HEK293 (cell line): ENCODE measurements at regions not wholly inside any gene's neighbourhood (a gene's known extent, or its start where the extent isn't known, plus 50 kb on each side); places are given as distances from the start of the nearest gene placed in this dataset.

Source experiments
- CTCF ChIA-PET: fragments of 350-600 bp; formaldehyde crosslinking; extraction: SDS; loops from one replicate; lab custom pipeline; 2021; ENCODE audit warnings: antibody characterized with exemption; lab: Yijun Ruan, JAX
- POLR2A ChIA-PET: fragments of 300-600 bp; formaldehyde crosslinking; extraction: SDS; loops from one replicate; lab custom pipeline; 2020; ENCODE audit warnings: antibody characterized with exemption, inconsistent platforms; lab: Yijun Ruan, JAX
- H3K27ac ChIP-seq: fragments of 200-500 bp; sonication (Bioruptor generic); 2 replicates; pipeline ENCODE4 v1.5.1; 2014; ENCODE audit warnings: low read depth, low read length, control low read depth, inconsistent platforms; ENCODE audit errors: extremely low read depth
- H3K36me3 ChIP-seq, 2 experiments: fragments of 200-500 bp in 1 of 2; sonication (Bioruptor generic) in 1 of 2; 1 replicate in 1 of 2; 2 replicates in 1 of 2; pipeline ENCODE4 v1.5.1; 2014 to 2017; ENCODE audit warnings: inconsistent platforms in 2 of 2, low read length in 2 of 2; ENCODE audit not compliant: control insufficient read depth in 2 of 2, insufficient read depth in 1 of 2
- H3K4me1 ChIP-seq: fragments of 200-500 bp; sonication (Bioruptor generic); 2 replicates; pipeline ENCODE4 v1.5.1; 2014; ENCODE audit warnings: mild to moderate bottlenecking, low read length, inconsistent platforms; ENCODE audit not compliant: control insufficient read depth, insufficient read depth
- H3K4me3 ChIP-seq: 2 replicates; pipeline ENCODE4 v1.5.1; 2011; ENCODE audit warnings: low read depth, mild to moderate bottlenecking, control low read depth, low read length, moderate library complexity
- H3K9me3 ChIP-seq: fragments of 200-500 bp; sonication (Bioruptor generic); 2 replicates; pipeline ENCODE4 v1.5.1; 2014; ENCODE audit warnings: low read depth, low read length, inconsistent platforms; ENCODE audit not compliant: control insufficient read depth, insufficient read depth
- ATF2 ChIP-seq: fragments of 450-650 bp; formaldehyde crosslinking; IDR thresholded peaks from 2 replicates; pipeline ENCODE4 v1.5.1; 2016; ENCODE audit warnings: missing biosample characterization, missing genetic modification characterization, low read depth
- SETDB1 ChIP-seq: IDR thresholded peaks from one replicate; pipeline ENCODE4 v1.6.1; 2017; ENCODE audit warnings: mild to moderate bottlenecking, low read length, moderate library complexity, mixed read lengths; ENCODE audit not compliant: insufficient read length
- ZNF121 ChIP-seq: fragments of 450-650 bp; formaldehyde crosslinking; IDR thresholded peaks from 2 replicates; pipeline ENCODE4 v1.5.1; 2016; ENCODE audit warnings: missing biosample characterization, missing genetic modification characterization
- ZNF146 ChIP-seq: fragments of 450-650 bp; formaldehyde crosslinking; IDR thresholded peaks from 2 replicates; pipeline ENCODE4 v1.5.1; 2016; ENCODE audit warnings: missing biosample characterization, missing genetic modification characterization
- ZNF2 ChIP-seq: fragments of 450-650 bp; formaldehyde crosslinking; IDR thresholded peaks from 2 replicates; pipeline ENCODE4 v1.5.1; 2016; ENCODE audit warnings: missing biosample characterization, missing genetic modification characterization
- ZNF391 ChIP-seq: fragments of 450-650 bp; formaldehyde crosslinking; IDR thresholded peaks from 2 replicates; pipeline ENCODE4 v1.5.1; 2016; ENCODE audit warnings: low read depth, missing biosample characterization, missing genetic modification characterization, borderline replicate concordance
- ZNF404 ChIP-seq: fragments of 450-650 bp; formaldehyde crosslinking; IDR thresholded peaks from 2 replicates; pipeline ENCODE4 v1.5.1; 2017; ENCODE audit warnings: missing biosample characterization, missing genetic modification characterization
- ZNF514 ChIP-seq: fragments of 450-650 bp; formaldehyde crosslinking; IDR thresholded peaks from 2 replicates; pipeline ENCODE4 v1.5.1; 2016; ENCODE audit warnings: missing biosample characterization, missing genetic modification characterization
- ZNF580 ChIP-seq: fragments of 450-650 bp; formaldehyde crosslinking; IDR thresholded peaks from 2 replicates; pipeline ENCODE4 v1.5.1; 2016; ENCODE audit warnings: missing biosample characterization, missing genetic modification characterization
- ZNF624 ChIP-seq: fragments of 450-650 bp; formaldehyde crosslinking; IDR thresholded peaks from 2 replicates; pipeline ENCODE4 v1.5.1; 2017; ENCODE audit warnings: missing biosample characterization, missing genetic modification characterization
- ZNF664 ChIP-seq: fragments of 450-650 bp; formaldehyde crosslinking; IDR thresholded peaks from 2 replicates; pipeline ENCODE4 v1.5.1; 2016; ENCODE audit warnings: missing biosample characterization, missing genetic modification characterization
- TF ChIP-seq, protein P1 (sequence below): fragments of 450-650 bp; formaldehyde crosslinking; IDR thresholded peaks from 2 replicates; pipeline ENCODE4 v1.5.0; 2017; ENCODE audit warnings: missing biosample characterization, missing genetic modification characterization, borderline replicate concordance
- TF ChIP-seq, protein P2 (sequence below): fragments of 450-650 bp; formaldehyde crosslinking; IDR thresholded peaks from 2 replicates; pipeline ENCODE4 v1.5.1; 2016; ENCODE audit warnings: missing biosample characterization, missing genetic modification characterization
- TF ChIP-seq, protein P3 (sequence below): fragments of 450-650 bp; formaldehyde crosslinking; IDR thresholded peaks from 2 replicates; pipeline ENCODE4 v1.5.1; 2017; ENCODE audit warnings: missing biosample characterization, mild to moderate bottlenecking, missing genetic modification characterization, moderate library complexity
- TF ChIP-seq, protein P4 (sequence below): fragments of 450-650 bp; formaldehyde crosslinking; IDR thresholded peaks from 2 replicates; pipeline ENCODE4 v1.5.1; 2017; ENCODE audit warnings: missing biosample characterization, missing genetic modification characterization
- TF ChIP-seq, protein P5 (sequence below): fragments of 450-650 bp; formaldehyde crosslinking; IDR thresholded peaks from 2 replicates; pipeline ENCODE4 v1.5.1; 2017; ENCODE audit warnings: missing biosample characterization, missing genetic modification characterization

GRCh38 chr2:3102922-3103569, 274.6 kb downstream of the EIPR1 start (continued):
- no peak for TF ChIP-seq ATF2
- TF ChIP-seq ZNF404 (tag by site-specific recombination): no peak

DNA sequence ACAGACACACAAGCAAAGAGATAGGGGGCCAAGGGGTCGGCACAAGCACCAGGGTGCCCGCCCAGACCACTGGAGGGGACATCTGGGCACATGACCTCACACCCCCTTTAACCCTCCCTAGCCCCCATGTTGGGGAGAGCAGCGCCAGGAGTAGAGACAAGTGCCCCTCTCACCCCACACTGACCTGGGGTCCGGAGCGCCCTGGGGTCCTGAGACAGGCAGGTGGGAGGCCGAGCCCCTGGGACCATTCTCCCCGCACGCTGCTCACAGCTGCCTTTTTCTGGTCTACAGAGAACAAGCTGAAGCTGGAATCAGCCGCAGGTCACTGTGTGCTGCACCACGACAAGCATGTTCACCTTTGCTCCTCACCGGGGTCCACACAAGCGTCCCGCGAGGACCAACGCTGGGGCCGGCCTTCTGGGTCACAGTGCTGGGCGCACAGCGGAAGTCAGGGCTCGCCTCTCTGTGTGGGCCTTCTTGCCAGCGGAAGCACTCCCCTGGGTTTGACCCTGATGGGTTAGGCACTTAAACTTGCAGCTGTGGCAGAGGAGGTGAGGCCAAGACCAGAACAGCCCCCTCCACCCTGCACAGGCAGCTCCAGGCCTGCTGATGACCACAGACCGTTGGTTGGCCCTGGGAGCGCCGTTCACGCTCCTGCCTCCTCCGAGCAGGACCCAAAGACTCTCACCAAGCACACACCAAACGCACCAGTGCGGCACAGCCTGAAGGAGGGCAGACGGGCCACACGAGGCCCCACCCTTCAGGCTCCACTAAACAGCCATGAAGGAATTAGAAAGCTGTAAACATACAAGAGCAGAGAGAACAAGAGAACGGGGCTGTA, 275.3 kb downstream of the EIPR1 start:
- H3K36me3 ChIP-seq: no peaks in the 10 kb centered on the region
- ChIA-PET POLR2A (no interaction called here), CTCF (no interaction called here)
- H3K9me3 ChIP-seq: no peaks in the 10 kb centered on the region
- TF ChIP-seq, protein P1, sequence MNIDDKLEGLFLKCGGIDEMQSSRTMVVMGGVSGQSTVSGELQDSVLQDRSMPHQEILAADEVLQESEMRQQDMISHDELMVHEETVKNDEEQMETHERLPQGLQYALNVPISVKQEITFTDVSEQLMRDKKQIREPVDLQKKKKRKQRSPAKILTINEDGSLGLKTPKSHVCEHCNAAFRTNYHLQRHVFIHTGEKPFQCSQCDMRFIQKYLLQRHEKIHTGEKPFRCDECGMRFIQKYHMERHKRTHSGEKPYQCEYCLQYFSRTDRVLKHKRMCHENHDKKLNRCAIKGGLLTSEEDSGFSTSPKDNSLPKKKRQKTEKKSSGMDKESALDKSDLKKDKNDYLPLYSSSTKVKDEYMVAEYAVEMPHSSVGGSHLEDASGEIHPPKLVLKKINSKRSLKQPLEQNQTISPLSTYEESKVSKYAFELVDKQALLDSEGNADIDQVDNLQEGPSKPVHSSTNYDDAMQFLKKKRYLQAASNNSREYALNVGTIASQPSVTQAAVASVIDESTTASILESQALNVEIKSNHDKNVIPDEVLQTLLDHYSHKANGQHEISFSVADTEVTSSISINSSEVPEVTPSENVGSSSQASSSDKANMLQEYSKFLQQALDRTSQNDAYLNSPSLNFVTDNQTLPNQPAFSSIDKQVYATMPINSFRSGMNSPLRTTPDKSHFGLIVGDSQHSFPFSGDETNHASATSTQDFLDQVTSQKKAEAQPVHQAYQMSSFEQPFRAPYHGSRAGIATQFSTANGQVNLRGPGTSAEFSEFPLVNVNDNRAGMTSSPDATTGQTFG (tag by site-specific recombination): no peak
- TF ChIP-seq ZNF580 (tag by site-specific recombination): no peak
- no peak for TF ChIP-seq ZNF146 (tag by site-specific recombination)
- TF ChIP-seq, protein P2, sequence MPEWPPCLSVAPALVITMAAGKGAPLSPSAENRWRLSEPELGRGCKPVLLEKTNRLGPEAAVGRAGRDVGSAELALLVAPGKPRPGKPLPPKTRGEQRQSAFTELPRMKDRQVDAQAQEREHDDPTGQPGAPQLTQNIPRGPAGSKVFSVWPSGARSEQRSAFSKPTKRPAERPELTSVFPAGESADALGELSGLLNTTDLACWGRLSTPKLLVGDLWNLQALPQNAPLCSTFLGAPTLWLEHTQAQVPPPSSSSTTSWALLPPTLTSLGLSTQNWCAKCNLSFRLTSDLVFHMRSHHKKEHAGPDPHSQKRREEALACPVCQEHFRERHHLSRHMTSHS (tag by site-specific recombination): no peak
- H3K4me1 ChIP-seq: peaks cover 4% of the 10 kb centered on the region
- H3K27ac ChIP-seq: no peak overlapping the region
- H3K4me3 ChIP-seq: no peak overlapping the region

GRCh38 chr2:3101016-3101942, 276.3 kb downstream of the EIPR1 start:
- Histone ChIP-seq H3K4me1 (peaks cover 4% of the 10 kb centered on the region), H3K27ac (no peak overlapping the region), H3K4me3 (no peak overlapping the region), H3K9me3 (no peaks in the 10 kb centered on the region), H3K36me3 (no peaks in the 10 kb centered on the region)
- CTCF ChIA-PET: no interaction called here
- no peak for TF ChIP-seq ZNF624 (tag by site-specific recombination)
- no peak for TF ChIP-seq ZNF391 (tag by site-specific recombination)
- POLR2A ChIA-PET: no interaction called here

DNA sequence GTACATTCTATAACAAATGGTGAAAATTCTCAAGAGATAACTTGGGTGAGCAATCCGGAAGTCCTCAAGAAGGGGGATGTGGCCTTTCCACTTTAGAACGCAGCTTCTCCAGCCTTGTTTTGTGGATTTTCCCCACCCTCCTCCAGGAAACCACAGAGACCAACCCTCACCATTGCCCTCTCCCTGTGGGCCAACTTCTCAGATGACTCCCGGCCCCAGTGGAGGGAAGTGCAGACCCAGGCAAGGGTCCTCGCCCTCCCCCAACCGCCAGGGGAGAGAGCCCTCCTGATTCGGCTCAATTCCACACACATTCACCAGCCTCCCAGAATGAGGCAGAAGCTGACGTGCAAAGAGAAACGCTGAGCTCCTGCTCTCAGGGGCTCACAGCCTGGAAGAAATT, 277.2 kb downstream of the EIPR1 start:
- CTCF ChIA-PET: no interaction called here
- POLR2A ChIA-PET: no interaction called here
- Histone ChIP-seq H3K36me3 (no peaks in the 10 kb centered on the region), H3K4me1 (no peaks in the 10 kb centered on the region; the same call in 1 of the 2 replicates), H3K9me3 (no peaks in the 10 kb centered on the region), H3K27ac (no peak overlapping the region), H3K4me3 (no peak overlapping the region)
- TF ChIP-seq, protein P3, sequence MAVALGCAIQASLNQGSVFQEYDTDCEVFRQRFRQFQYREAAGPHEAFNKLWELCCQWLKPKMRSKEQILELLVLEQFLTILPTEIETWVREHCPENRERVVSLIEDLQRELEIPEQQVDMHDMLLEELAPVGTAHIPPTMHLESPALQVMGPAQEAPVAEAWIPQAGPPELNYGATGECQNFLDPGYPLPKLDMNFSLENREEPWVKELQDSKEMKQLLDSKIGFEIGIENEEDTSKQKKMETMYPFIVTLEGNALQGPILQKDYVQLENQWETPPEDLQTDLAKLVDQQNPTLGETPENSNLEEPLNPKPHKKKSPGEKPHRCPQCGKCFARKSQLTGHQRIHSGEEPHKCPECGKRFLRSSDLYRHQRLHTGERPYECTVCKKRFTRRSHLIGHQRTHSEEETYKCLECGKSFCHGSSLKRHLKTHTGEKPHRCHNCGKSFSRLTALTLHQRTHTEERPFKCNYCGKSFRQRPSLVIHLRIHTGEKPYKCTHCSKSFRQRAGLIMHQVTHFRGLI (tag by site-specific recombination): no peak
- TF ChIP-seq ZNF2 (tag by site-specific recombination) (no peak), ZNF664 (tag by site-specific recombination) (no peak), ZNF121 (tag by site-specific recombination) (no peak), ZNF514 (tag by site-specific recombination) (no peak), SETDB1 (no peak)
- TF ChIP-seq, protein P4, sequence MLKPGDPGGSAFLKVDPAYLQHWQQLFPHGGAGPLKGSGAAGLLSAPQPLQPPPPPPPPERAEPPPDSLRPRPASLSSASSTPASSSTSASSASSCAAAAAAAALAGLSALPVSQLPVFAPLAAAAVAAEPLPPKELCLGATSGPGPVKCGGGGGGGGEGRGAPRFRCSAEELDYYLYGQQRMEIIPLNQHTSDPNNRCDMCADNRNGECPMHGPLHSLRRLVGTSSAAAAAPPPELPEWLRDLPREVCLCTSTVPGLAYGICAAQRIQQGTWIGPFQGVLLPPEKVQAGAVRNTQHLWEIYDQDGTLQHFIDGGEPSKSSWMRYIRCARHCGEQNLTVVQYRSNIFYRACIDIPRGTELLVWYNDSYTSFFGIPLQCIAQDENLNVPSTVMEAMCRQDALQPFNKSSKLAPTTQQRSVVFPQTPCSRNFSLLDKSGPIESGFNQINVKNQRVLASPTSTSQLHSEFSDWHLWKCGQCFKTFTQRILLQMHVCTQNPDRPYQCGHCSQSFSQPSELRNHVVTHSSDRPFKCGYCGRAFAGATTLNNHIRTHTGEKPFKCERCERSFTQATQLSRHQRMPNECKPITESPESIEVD (tag by site-specific recombination): no peak
- TF ChIP-seq, protein P5, sequence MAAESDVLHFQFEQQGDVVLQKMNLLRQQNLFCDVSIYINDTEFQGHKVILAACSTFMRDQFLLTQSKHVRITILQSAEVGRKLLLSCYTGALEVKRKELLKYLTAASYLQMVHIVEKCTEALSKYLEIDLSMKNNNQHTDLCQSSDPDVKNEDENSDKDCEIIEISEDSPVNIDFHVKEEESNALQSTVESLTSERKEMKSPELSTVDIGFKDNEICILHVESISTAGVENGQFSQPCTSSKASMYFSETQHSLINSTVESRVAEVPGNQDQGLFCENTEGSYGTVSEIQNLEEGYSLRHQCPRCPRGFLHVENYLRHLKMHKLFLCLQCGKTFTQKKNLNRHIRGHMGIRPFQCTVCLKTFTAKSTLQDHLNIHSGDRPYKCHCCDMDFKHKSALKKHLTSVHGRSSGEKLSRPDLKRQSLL (tag by site-specific recombination): no peak
